HG03103 (cell line): ENCODE measurements at regions not wholly inside any gene's neighbourhood (a gene's known extent, or its start where the extent isn't known, plus 50 kb on each side); places are given as distances from the start of the nearest gene placed in this dataset.
"Not testable (repeated sequence)": the region's sequence is repeated elsewhere in the genome, so short reads cannot be mapped to it uniquely, and the experiment has no call there.

Source experiments
- ATAC-seq: cut with Tn5 transposase; IDR thresholded peaks from one replicate; pipeline ENCODE4 v1.9.1; 2021; ENCODE audit warnings: low read depth; ENCODE audit not compliant: unreplicated experiment

GRCh38 chr5:44935871-44936270 is 127.1 kb downstream of the MRPS30 start:
- no peak for ATAC-seq

GRCh38 chr5:44942524-44943001 is 133.8 kb downstream of the MRPS30 start:
- ATAC-seq = no peak

GRCh38 chr5:44943647-44944046 is 134.9 kb downstream of the MRPS30 start:
- ATAC-seq = no peak

- ATAC-seq = no peak
Observed at GRCh38 chr5:44945743-44946142, 137.0 kb downstream of the MRPS30 start.

GRCh38 chr5:44949687-44950086 is 140.9 kb downstream of the MRPS30 start:
- no peak for ATAC-seq

- ATAC-seq = no peak
Observed at GRCh38 chr5:44951371-44951770, 142.6 kb downstream of the MRPS30 start.

- peak; percentile 86 for ATAC-seq
Observed at GRCh38 chr5:44952376-44952775, 143.6 kb downstream of the MRPS30 start.

- no peak for ATAC-seq
Observed at GRCh38 chr5:44953078-44953477, 144.3 kb downstream of the MRPS30 start.

- not testable (repeated sequence) for ATAC-seq
Observed at GRCh38 chr5:44958943-44959454, 150.3 kb downstream of the MRPS30 start.

GRCh38 chr5:44969825-44970224 is 161.1 kb downstream of the MRPS30 start:
- ATAC-seq = no peak

- not testable (repeated sequence) for ATAC-seq
Observed at GRCh38 chr5:44970963-44971362, 162.2 kb downstream of the MRPS30 start.

GRCh38 chr5:44974813-44975212 is 166.1 kb downstream of the MRPS30 start:
- no peak for ATAC-seq

GRCh38 chr5:44981708-44982107 is 173.0 kb downstream of the MRPS30 start:
- ATAC-seq = no peak

- no peak for ATAC-seq
Observed at GRCh38 chr5:44983006-44983405, 174.3 kb downstream of the MRPS30 start.

- ATAC-seq = no peak
Observed at GRCh38 chr5:44987026-44987425, 178.3 kb downstream of the MRPS30 start.

- no peak for ATAC-seq
Observed at GRCh38 chr5:44991693-44992092, 182.9 kb downstream of the MRPS30 start.

- no peak for ATAC-seq
Observed at GRCh38 chr5:44993286-44993685, 184.5 kb downstream of the MRPS30 start.

- no peak for ATAC-seq
Observed at GRCh38 chr5:44997506-44997905, 188.8 kb downstream of the MRPS30 start.

GRCh38 chr5:45007102-45007501 is 198.4 kb downstream of the MRPS30 start:
- ATAC-seq = not testable (repeated sequence)

GRCh38 chr5:45017568-45017967 is 208.8 kb downstream of the MRPS30 start:
- ATAC-seq = no peak

GRCh38 chr5:45029553-45029952 is 220.8 kb downstream of the MRPS30 start:
- ATAC-seq = no peak

GRCh38 chr5:45035991-45036390 is 227.2 kb downstream of the MRPS30 start:
- ATAC-seq = no peak

GRCh38 chr5:45037927-45038326 is 229.2 kb downstream of the MRPS30 start:
- ATAC-seq = no peak
